ENCODE measurements at regions not wholly inside any gene's neighbourhood (a gene's known extent, or its start where the extent isn't known, plus 50 kb on each side); places are given as distances from the start of the nearest gene placed in this dataset.

- no peak for DNase-seq (ENCODE audit: low read depth)
These were observed 80.0 kb upstream of the NTRK2 start for GRCh38 chr9:84589542-84589941.

GRCh38 chr9:84590706-84591105 is 78.8 kb upstream of the NTRK2 start:
- no peak for DNase-seq (ENCODE audit: low read depth)

DNA sequence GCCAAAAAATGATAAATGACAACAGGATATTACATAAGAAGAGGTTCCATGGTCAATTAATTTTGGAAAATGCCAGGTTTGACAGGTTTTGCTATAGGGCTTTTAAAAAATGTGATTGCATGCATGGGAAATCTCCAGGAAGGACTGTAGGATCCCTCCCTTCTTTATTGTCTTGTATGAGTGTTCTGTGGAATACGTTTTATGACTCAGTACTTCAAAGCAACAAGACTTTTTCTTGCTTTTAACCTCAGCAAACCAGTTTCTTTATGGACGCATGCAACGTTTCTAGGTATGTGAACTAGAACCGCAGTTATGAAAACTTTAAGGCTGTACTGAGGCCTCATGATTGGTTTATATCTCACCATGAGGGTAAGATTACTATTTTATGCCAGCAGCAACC is 76.6 kb upstream of the NTRK2 start:
- DNase-seq (ENCODE audit: low read depth) = no peak

GRCh38 chr9:84593352-84593751 is 76.2 kb upstream of the NTRK2 start:
- DNase-seq (ENCODE audit: low read depth) = no peak

- no peak for DNase-seq (ENCODE audit: low read depth)
These were observed 72.4 kb upstream of the NTRK2 start for GRCh38 chr9:84597131-84597530.

- DNase-seq (ENCODE audit: low read depth) = no peak
These were observed 70.5 kb upstream of the NTRK2 start for GRCh38 chr9:84598921-84599636.

- DNase-seq (ENCODE audit: low read depth) = no peak
These were observed 68.8 kb upstream of the NTRK2 start for GRCh38 chr9:84600739-84601138.

DNA sequence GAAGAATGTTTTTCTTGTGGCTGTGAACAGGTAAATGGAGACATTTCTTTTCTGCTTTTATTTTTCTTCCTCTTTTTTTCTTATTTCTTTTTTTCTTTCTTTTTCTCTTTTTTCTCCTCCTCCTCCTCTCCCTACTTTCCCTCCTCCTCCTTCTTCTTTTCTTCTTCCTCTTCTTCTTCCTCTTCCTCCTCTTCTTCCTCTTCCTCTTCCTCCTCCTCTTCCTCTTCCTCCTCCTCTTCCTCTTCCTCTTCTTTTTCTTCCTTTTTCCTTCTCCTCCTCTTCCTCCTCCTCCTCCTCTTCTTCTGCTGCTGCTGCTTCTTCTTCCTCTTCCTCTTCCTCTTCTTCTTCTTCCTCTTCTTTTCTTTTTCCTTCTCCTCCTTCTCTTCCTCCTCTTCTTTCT is 65.3 kb upstream of the NTRK2 start:
- no peak for DNase-seq (ENCODE audit: low read depth)

- DNase-seq (ENCODE audit: low read depth) = no peak
These were observed 59.8 kb upstream of the NTRK2 start for GRCh38 chr9:84609779-84610178.

DNA sequence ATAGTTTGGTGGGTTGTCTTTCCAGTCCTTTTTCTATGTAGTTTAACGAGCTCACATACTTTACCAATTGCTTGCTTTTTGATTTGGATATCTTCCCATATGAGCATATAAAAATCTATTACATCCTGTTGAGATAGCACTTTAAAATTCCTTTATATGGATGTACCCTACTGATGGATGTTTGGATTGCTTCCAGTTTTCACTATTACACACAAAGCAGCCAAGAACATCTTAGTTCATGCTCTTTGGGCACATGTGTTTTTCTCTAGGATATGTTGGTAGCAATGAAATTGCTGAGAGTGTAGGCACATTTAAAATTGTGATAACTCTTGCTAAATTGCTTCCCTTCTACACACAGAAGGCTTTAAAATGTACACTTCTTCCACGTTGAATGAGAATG is 56.1 kb upstream of the NTRK2 start:
- no peak for DNase-seq (ENCODE audit: low read depth)

- DNase-seq (ENCODE audit: low read depth) = no peak
These were observed 54.0 kb upstream of the NTRK2 start for GRCh38 chr9:84615544-84615943.

GRCh38 chr9:84617411-84618029 is 52.0 kb upstream of the NTRK2 start:
- no peak for DNase-seq (ENCODE audit: low read depth)
